SJCRH30 (cell line): ENCODE measurements at regions not wholly inside any gene's neighbourhood (a gene's known extent, or its start where the extent isn't known, plus 50 kb on each side); places are given as distances from the start of the nearest gene placed in this dataset.

Experiments
- DNase-seq, 2 experiments: peaks; one replicate each; pipeline ENCODE4 v3.0.0-alpha.2; 2015 to 2020
- H3K27ac ChIP-seq: fragments of 250-450 bp; sonication (Bioruptor Pico); 2 replicates; pipeline ENCODE4 v1.5.1; 2020; ENCODE audit warnings: mild to moderate bottlenecking, moderate library complexity
- H3K27me3 ChIP-seq: fragments of 250-450 bp; sonication (Bioruptor Pico); 2 replicates; pipeline ENCODE4 v1.5.1; 2020; ENCODE audit warnings: mild to moderate bottlenecking, moderate library complexity
- H3K36me3 ChIP-seq: fragments of 250-450 bp; sonication (Bioruptor Pico); 2 replicates; pipeline ENCODE4 v1.5.1; 2020; ENCODE audit warnings: mild to moderate bottlenecking, moderate library complexity
- H3K4me1 ChIP-seq: fragments of 250-450 bp; sonication (Bioruptor Pico); 2 replicates; pipeline ENCODE4 v1.5.1; 2020; ENCODE audit warnings: mild to moderate bottlenecking, moderate library complexity
- H3K4me3 ChIP-seq: fragments of 250-450 bp; sonication (Bioruptor Pico); 2 replicates; pipeline ENCODE4 v1.5.1; 2020; ENCODE audit warnings: mild to moderate bottlenecking, moderate library complexity
- H3K9me3 ChIP-seq: fragments of 250-450 bp; sonication (Bioruptor Pico); replicated peaks from 2 replicates; pipeline ENCODE4 v1.5.1; 2020; ENCODE audit warnings: mild to moderate bottlenecking, moderate library complexity

- DNase-seq = no peak
- Histone ChIP-seq H3K4me3 (no peak overlapping the region), H3K27me3 (no peaks in the 10 kb centered on the region), H3K4me1 (no peaks in the 10 kb centered on the region), H3K9me3 (no peaks in the 10 kb centered on the region), H3K36me3 (no peaks in the 10 kb centered on the region), H3K27ac (no peak overlapping the region)
These were observed 538.0 kb upstream of the ATP2B1 start for GRCh38 chr12:90246688-90247087.

- no peak overlapping the region for H3K27ac ChIP-seq
- no peaks in the 10 kb centered on the region for H3K4me1 ChIP-seq
- H3K9me3 ChIP-seq = no peaks in the 10 kb centered on the region
- no peaks in the 10 kb centered on the region for H3K27me3 ChIP-seq
- H3K4me3 ChIP-seq = no peak overlapping the region
- H3K36me3 ChIP-seq = no peaks in the 10 kb centered on the region
- DNase-seq = no peak
These were observed 536.8 kb upstream of the ATP2B1 start for GRCh38 chr12:90245391-90245790.

GRCh38 chr12:90244232-90244631 is 535.6 kb upstream of the ATP2B1 start:
- DNase-seq = no peak
- no peaks in the 10 kb centered on the region for H3K27me3 ChIP-seq
- no peaks in the 10 kb centered on the region for H3K36me3 ChIP-seq
- no peak overlapping the region for H3K4me3 ChIP-seq
- H3K9me3 ChIP-seq = no peaks in the 10 kb centered on the region
- no peaks in the 10 kb centered on the region for H3K4me1 ChIP-seq
- H3K27ac ChIP-seq = no peak overlapping the region

GRCh38 chr12:90243211-90243610 is 534.6 kb upstream of the ATP2B1 start:
- H3K4me1 ChIP-seq = no peaks in the 10 kb centered on the region
- H3K36me3 ChIP-seq = no peaks in the 10 kb centered on the region
- no peak overlapping the region for H3K27ac ChIP-seq
- no peak for DNase-seq
- no peaks in the 10 kb centered on the region for H3K27me3 ChIP-seq
- no peaks in the 10 kb centered on the region for H3K9me3 ChIP-seq
- no peak overlapping the region for H3K4me3 ChIP-seq

- H3K27me3 ChIP-seq = no peaks in the 10 kb centered on the region
- H3K9me3 ChIP-seq = no peaks in the 10 kb centered on the region
- H3K27ac ChIP-seq = no peak overlapping the region
- H3K36me3 ChIP-seq = no peaks in the 10 kb centered on the region
- no peaks in the 10 kb centered on the region for H3K4me1 ChIP-seq
- no peak overlapping the region for H3K4me3 ChIP-seq
- DNase-seq = no peak
These were observed 531.2 kb upstream of the ATP2B1 start for GRCh38 chr12:90239732-90240260.

GRCh38 chr12:90238663-90239271 is 530.1 kb upstream of the ATP2B1 start:
- DNase-seq = no peak
- Histone ChIP-seq H3K4me3 (no peak overlapping the region), H3K9me3 (no peaks in the 10 kb centered on the region), H3K4me1 (peaks cover 3% of the 10 kb centered on the region; the same call in 1 of the 2 replicates), H3K36me3 (no peaks in the 10 kb centered on the region), H3K27ac (no peak overlapping the region), H3K27me3 (no peaks in the 10 kb centered on the region)

GRCh38 chr12:90237841-90238240 is 529.2 kb upstream of the ATP2B1 start:
- no peaks in the 10 kb centered on the region for H3K36me3 ChIP-seq
- peaks cover 3% of the 10 kb centered on the region; the same call in 1 of the 2 replicates for H3K4me1 ChIP-seq
- H3K27me3 ChIP-seq = no peaks in the 10 kb centered on the region
- no peak for DNase-seq
- no peak overlapping the region for H3K27ac ChIP-seq
- H3K4me3 ChIP-seq = no peak overlapping the region
- H3K9me3 ChIP-seq = no peaks in the 10 kb centered on the region

- H3K27me3 ChIP-seq = no peaks in the 10 kb centered on the region
- no peaks in the 10 kb centered on the region for H3K36me3 ChIP-seq
- no peak for DNase-seq
- peaks cover 3% of the 10 kb centered on the region; the same call in 1 of the 2 replicates for H3K4me1 ChIP-seq
- no peaks in the 10 kb centered on the region for H3K9me3 ChIP-seq
- H3K4me3 ChIP-seq = no peak overlapping the region
- no peak overlapping the region for H3K27ac ChIP-seq
These were observed 527.0 kb upstream of the ATP2B1 start for GRCh38 chr12:90235642-90236041.

GRCh38 chr12:90234472-90234871 is 525.8 kb upstream of the ATP2B1 start:
- Histone ChIP-seq H3K27ac (no peak overlapping the region), H3K4me1 (peaks cover 3% of the 10 kb centered on the region; the same call in 1 of the 2 replicates), H3K9me3 (no peaks in the 10 kb centered on the region), H3K4me3 (no peak overlapping the region), H3K36me3 (no peaks in the 10 kb centered on the region), H3K27me3 (no peaks in the 10 kb centered on the region)
- DNase-seq = peak; percentile 31 to 37

- H3K27ac ChIP-seq = no peak overlapping the region
- no peak for DNase-seq
These were observed 524.8 kb upstream of the ATP2B1 start for GRCh38 chr12:90233168-90234100.

GRCh38 chr12:90229407-90230170 is 521.0 kb upstream of the ATP2B1 start:
- peaks cover 3% of the 10 kb centered on the region; the same call in 1 of the 2 replicates for H3K4me1 ChIP-seq
- H3K4me3 ChIP-seq = no peak overlapping the region
- H3K9me3 ChIP-seq = no peaks in the 10 kb centered on the region; the same call in 1 of the 2 replicates
- no peak overlapping the region for H3K27ac ChIP-seq
- no peak for DNase-seq
- no peaks in the 10 kb centered on the region for H3K36me3 ChIP-seq
- H3K27me3 ChIP-seq = no peaks in the 10 kb centered on the region

More at GRCh38 chr12:90233168-90234100, 524.8 kb upstream of the ATP2B1 start:
- Histone ChIP-seq H3K4me1 (peaks cover 3% of the 10 kb centered on the region; the same call in 1 of the 2 replicates), H3K9me3 (no peaks in the 10 kb centered on the region; the same call in 1 of the 2 replicates), H3K27me3 (no peaks in the 10 kb centered on the region), H3K36me3 (no peaks in the 10 kb centered on the region), H3K4me3 (no peak overlapping the region)

GRCh38 chr12:90226211-90226610 is 517.6 kb upstream of the ATP2B1 start:
- H3K27ac ChIP-seq = no peak overlapping the region
- DNase-seq = no peak
- no peaks in the 10 kb centered on the region for H3K36me3 ChIP-seq
- H3K27me3 ChIP-seq = no peaks in the 10 kb centered on the region
- H3K4me1 ChIP-seq = no peaks in the 10 kb centered on the region
- no peak overlapping the region for H3K4me3 ChIP-seq
- H3K9me3 ChIP-seq = no peaks in the 10 kb centered on the region; the same call in 1 of the 2 replicates

GRCh38 chr12:90216815-90217214 is 508.2 kb upstream of the ATP2B1 start:
- peaks cover 7% of the 10 kb centered on the region for H3K4me1 ChIP-seq
- DNase-seq = no peak
- H3K27ac ChIP-seq = no peak overlapping the region
- no peak overlapping the region for H3K4me3 ChIP-seq
- no peaks in the 10 kb centered on the region for H3K27me3 ChIP-seq
- no peaks in the 10 kb centered on the region for H3K36me3 ChIP-seq
- H3K9me3 ChIP-seq = no peaks in the 10 kb centered on the region

- no peaks in the 10 kb centered on the region for H3K36me3 ChIP-seq
- H3K27ac ChIP-seq = no peak overlapping the region
- no peak overlapping the region for H3K4me3 ChIP-seq
- H3K4me1 ChIP-seq = peaks cover 12% of the 10 kb centered on the region
- no peaks in the 10 kb centered on the region for H3K9me3 ChIP-seq
- DNase-seq = no peak
- no peaks in the 10 kb centered on the region for H3K27me3 ChIP-seq
These were observed 507.4 kb upstream of the ATP2B1 start for GRCh38 chr12:90216020-90216552.
